ENCODE measurements at regions not wholly inside any gene's neighbourhood (a gene's known extent, or its start where the extent isn't known, plus 50 kb on each side); places are given as distances from the start of the nearest gene placed in this dataset.

DNA sequence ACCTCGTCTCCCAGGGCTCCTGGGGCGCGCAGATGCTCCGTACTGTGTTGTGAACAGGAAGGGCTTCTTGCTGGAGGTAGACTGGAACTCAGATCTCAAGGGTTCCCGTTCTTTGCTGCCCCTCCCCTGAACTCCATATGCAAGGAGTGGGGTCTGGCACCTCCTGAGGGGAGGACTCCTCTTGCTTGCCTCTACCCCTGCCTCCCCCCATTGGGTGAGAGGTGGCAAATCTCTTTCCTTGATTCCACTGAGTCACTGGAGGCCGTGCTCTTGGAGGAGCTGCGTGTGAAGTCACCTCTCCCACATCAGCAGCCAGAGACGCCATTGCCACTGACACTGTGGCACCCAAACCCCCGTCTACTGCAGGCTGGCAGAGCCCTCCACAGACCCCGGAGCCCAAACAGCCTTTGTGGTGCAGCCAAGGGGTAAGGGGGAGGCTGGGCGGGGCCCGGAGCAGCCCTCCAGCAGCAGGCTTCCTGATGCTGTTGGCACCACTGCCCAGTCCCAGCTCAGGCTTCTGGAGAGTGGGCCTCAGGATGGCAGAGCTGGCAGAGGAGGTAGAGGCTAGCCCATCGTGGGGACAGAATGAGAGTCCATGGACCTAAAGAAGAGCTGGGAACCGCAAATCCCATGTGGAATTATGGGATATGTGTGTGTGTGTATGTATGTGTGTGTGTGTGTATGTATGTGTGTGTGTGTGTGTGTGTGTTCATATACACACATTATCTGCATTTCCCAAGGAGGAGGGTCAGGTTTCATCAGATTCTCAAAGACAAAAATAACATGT lies 104.9 kb upstream of the RUNX3 start:
- no peak overlapping the region for H3K4me3 ChIP-seq (ENCODE audit: low read length)
- ChIA-PET POLR2A (interaction anchor here (0.6 to 3.2 kb wide), 3 partner anchors 71 to 102 kb away, joined by 3 to 12 read pairs (median 4); no protein-coding TSS in a partner anchor), CTCF (interaction anchor here (0.8 to 13.3 kb wide), 12 partner anchors 12 to 187 kb away, joined by 3 to 234 read pairs (median 21); partner anchors contain the start of gene RUNX3)
- H3K27me3 ChIP-seq (ENCODE audit: insufficient read depth, low read length, poor library complexity, severe bottlenecking) = no peaks in the 10 kb centered on the region
- H3K27ac Mint-ChIP-seq = peak overlapping the region in 6 of 8 donors; percentile 38 to 96 (median 60)
- H3K4me1 Mint-ChIP-seq = peaks cover 22 to 61% (median 61%) of the 10 kb centered on the region in 3 donors
- H3K27me3 Mint-ChIP-seq = peaks cover 0 to 1% of the 10 kb centered on the region in 2 donors
- H3K36me3 ChIP-seq (ENCODE audit: insufficient read depth, low read length) = no peaks in the 10 kb centered on the region
- no peaks in the 10 kb centered on the region for H3K9me3 Mint-ChIP-seq
- peak in 1 of 5 donors; percentile 48 for DNase-seq
- no peaks in the 10 kb centered on the region for H3K36me3 Mint-ChIP-seq
- H3K27ac ChIP-seq (ENCODE audit: low read depth, low read length) = no peak overlapping the region
- peak overlapping the region in 2 of 7 donors; percentile 15 to 52 for H3K4me3 Mint-ChIP-seq
- no peaks in the 10 kb centered on the region for H3K9me3 ChIP-seq (ENCODE audit: low read length)
- H3K4me1 ChIP-seq (ENCODE audit: insufficient read depth, low read length) = peaks cover 86% of the 10 kb centered on the region

DNA sequence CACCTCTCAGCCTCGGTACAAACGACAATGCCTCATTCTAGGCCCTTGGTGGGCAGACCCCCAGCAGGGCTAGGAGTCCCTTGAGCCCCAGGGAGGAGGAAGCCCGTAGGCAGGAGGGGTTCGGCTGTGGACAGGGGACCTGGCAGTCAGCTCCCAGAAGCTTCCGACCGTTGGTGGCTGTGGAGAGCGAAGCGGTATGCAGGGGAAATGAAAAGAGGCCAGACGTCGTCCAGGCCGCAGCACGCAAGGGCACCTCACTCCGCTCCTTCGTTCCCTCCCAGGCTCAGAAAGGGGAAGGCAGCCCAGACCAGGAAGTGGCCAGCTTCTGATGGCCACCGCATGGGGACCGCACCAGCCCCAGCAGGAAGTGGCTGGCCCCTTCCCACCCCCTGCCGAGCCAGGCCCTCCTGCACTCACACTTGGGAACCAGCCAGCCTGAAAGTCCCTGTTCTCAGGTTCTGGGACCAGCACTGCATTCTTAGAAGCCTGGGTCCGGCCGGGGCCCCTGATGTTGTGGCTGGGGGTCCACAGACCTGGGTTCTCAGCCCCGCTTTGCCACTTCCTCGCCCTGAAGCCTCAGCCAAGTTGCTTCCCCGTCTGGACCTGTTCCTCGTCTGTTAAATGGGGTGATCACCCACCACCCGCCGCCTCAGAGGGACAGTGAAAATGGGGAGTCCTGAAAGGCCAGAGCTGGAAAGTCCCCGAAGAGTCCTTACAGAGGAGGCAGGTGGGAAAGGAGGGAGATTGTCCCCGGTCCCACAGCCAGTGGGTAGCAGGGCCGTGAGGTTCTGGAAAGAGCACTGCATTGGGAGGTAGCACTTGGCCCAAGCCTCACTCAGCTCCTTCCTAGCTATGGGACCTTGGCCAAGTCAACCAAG lies 104.0 kb upstream of the RUNX3 start:
- H3K36me3 ChIP-seq (ENCODE audit: insufficient read depth, low read length) = no peaks in the 10 kb centered on the region
- Mint-ChIP-seq H3K27ac (peak overlapping the region in 7 of 8 donors; percentile 91 to 99 (median 96)), H3K9me3 (no peaks in the 10 kb centered on the region), H3K27me3 (peaks cover 0 to 1% of the 10 kb centered on the region in 2 donors), H3K4me1 (peaks cover 22 to 70% (median 70%) of the 10 kb centered on the region in 3 donors), H3K4me3 (peak overlapping the region in 4 of 7 donors; percentile 4 to 60 (median 40)), H3K36me3 (no peaks in the 10 kb centered on the region)
- no peak overlapping the region for H3K27ac ChIP-seq (ENCODE audit: low read depth, low read length)
- POLR2A ChIA-PET = interaction anchor here (0.5 to 3.4 kb wide), 7 partner anchors 11 to 133 kb away, joined by 3 to 32 read pairs (median 4); no protein-coding TSS in a partner anchor
- H3K27me3 ChIP-seq (ENCODE audit: insufficient read depth, low read length, poor library complexity, severe bottlenecking) = no peaks in the 10 kb centered on the region
- no peaks in the 10 kb centered on the region for H3K9me3 ChIP-seq (ENCODE audit: low read length)
- no peak overlapping the region for H3K4me3 ChIP-seq (ENCODE audit: low read length)
- DNase-seq = peak in 3 of 5 donors; percentile 19 to 71 (median 34)
- H3K4me1 ChIP-seq (ENCODE audit: insufficient read depth, low read length) = peaks cover 94% of the 10 kb centered on the region
- CTCF ChIA-PET = interaction anchor here (1.0 to 13.3 kb wide), 15 partner anchors 8 to 186 kb away, joined by 3 to 234 read pairs (median 4); partner anchors contain the start of gene RUNX3

DNA sequence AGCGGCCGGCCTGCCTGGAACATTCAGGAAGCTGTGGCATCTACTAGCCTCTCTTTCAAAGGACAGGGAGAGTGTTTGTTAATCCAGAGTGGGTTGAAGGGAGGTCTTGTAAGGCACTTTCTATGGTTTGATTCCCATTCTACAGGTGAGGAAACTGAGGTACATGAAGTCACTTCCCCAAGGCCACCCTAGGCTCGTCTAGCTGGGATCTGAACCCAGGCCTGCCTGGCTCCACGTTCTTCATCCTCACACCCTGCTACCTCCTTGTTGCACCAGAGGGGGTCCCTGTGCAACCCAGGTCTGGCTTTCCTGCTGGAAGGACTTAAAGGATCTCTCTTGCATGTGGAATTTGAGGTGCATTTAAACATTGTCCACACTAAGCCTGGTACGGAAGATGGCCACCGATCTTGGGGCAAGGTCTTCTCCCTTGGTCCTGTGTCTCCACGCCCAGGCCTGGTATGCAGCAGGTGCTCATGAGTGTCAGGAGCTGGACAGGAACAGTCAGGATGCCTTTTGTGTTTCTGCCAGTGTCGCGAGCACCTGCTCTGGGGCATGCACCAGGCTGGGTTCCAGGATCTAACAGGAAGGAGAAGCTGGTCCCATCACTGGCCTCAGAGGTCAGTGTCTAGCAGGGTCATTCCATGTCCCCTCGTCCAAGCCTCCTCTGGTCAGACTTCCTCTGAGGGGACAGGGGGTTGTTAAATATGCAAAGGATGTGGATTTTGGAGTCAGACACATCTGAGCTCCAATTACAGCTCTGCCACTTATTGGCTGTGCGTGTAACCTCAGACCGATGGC lies 103.2 kb upstream of the RUNX3 start:
- no peaks in the 10 kb centered on the region for H3K27me3 ChIP-seq (ENCODE audit: insufficient read depth, low read length, poor library complexity, severe bottlenecking)
- H3K9me3 ChIP-seq (ENCODE audit: low read length) = no peaks in the 10 kb centered on the region
- no peak overlapping the region for H3K27ac ChIP-seq (ENCODE audit: low read depth, low read length)
- H3K4me3 ChIP-seq (ENCODE audit: low read length) = no peak overlapping the region
- peaks cover 0 to 1% of the 10 kb centered on the region in 2 donors for H3K27me3 Mint-ChIP-seq
- H3K4me1 ChIP-seq (ENCODE audit: insufficient read depth, low read length) = peaks cover 98% of the 10 kb centered on the region
- H3K36me3 ChIP-seq (ENCODE audit: insufficient read depth, low read length) = no peaks in the 10 kb centered on the region
- ChIA-PET POLR2A (interaction anchor here (0.7 to 3.4 kb wide), 9 partner anchors 10 to 107 kb away, joined by 3 to 32 read pairs (median 4); partner anchors contain the start of gene RUNX3), CTCF (interaction anchor here (0.8 to 13.3 kb wide), 19 partner anchors 9 to 185 kb away, joined by 3 to 234 read pairs (median 4); partner anchors contain the start of gene RUNX3)
- H3K27ac Mint-ChIP-seq = peak overlapping the region; percentile 91 to 99 (median 96)
- no peaks in the 10 kb centered on the region for H3K9me3 Mint-ChIP-seq
- peak overlapping the region; percentile 20 to 88 (median 64) for H3K4me3 Mint-ChIP-seq
- H3K4me1 Mint-ChIP-seq = peaks cover 14 to 73% (median 70%) of the 10 kb centered on the region in 3 donors
- DNase-seq = no peak
- no peaks in the 10 kb centered on the region for H3K36me3 Mint-ChIP-seq

DNA sequence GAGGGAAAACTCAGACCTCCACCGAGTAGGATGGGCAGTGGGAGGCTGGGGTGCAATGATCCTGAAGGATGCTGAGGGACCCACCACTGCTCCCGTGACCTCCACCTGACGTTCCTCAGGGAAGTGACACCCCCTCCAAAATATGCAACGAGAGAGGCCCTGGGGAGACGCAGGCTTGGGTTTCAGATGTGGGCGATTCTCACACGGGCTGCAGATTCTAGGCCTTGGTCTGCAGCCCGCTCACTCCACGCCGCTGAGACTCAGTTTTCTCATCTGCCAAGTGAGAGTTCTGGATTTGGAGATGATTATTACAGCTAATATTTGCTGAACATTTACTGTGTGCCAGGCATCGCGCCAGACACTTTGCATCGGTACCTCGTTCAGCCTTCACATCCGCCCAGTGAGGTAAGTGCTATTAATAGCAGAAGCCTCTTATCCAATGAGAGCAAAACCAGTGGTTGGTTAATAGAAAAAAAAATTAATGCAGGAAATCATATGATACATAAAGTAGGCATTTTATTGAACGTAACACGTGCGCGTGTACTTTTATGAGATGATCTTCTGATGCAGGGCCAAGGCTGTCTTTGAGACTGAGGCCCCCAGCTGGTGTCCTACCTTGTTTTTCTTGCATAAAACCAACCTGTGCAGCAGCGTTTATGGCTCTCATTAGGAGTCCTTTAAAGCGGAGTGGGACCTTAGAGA lies 102.0 kb upstream of the RUNX3 start:
- Mint-ChIP-seq H3K4me3 (peak overlapping the region; percentile 56 to 93 (median 67)), H3K9me3 (no peaks in the 10 kb centered on the region), H3K36me3 (no peaks in the 10 kb centered on the region), H3K4me1 (peaks cover 5 to 76% (median 62%) of the 10 kb centered on the region in 3 donors), H3K27ac (peak overlapping the region; percentile 91 to 99 (median 96)), H3K27me3 (no peaks in the 10 kb centered on the region)
- peak; percentile 58 to 90 (median 78) for DNase-seq
- peak overlapping the region; percentile 14 for H3K27ac ChIP-seq (ENCODE audit: low read depth, low read length)
- ChIA-PET CTCF (interaction anchor here (0.8 to 13.3 kb wide), 15 partner anchors 9 to 184 kb away, joined by 3 to 234 read pairs (median 4); partner anchors contain the start of gene RUNX3), POLR2A (interaction anchor here (0.5 to 3.4 kb wide), 9 partner anchors 9 to 357 kb away, joined by 3 to 32 read pairs (median 7); partner anchors contain the start of gene RUNX3)
- H3K4me1 ChIP-seq (ENCODE audit: insufficient read depth, low read length) = peaks cover 93% of the 10 kb centered on the region
- no peaks in the 10 kb centered on the region for H3K9me3 ChIP-seq (ENCODE audit: low read length)
- no peak overlapping the region for H3K4me3 ChIP-seq (ENCODE audit: low read length)
- H3K36me3 ChIP-seq (ENCODE audit: insufficient read depth, low read length) = no peaks in the 10 kb centered on the region
- H3K27me3 ChIP-seq (ENCODE audit: insufficient read depth, low read length, poor library complexity, severe bottlenecking) = no peaks in the 10 kb centered on the region

DNA sequence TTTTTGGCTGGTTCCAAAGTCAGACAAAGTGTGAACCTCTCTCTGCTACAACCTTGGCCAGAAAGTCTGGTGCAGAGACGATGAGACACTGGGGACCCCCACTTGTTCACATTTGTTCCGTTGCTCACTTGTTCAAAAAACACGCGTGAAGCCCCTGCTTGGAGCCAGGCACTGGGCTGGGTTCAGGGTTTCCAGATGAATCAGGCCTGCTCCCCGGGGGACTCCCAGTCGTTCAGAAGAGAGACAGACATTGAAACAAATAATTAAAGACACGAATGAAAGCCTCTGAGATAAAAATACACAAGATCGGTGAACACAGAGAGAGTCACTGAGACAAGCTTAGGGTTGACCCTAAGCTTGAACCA lies 101.5 kb upstream of the RUNX3 start:
- POLR2A ChIA-PET = interaction anchor here (0.5 to 3.4 kb wide), 8 partner anchors 9 to 356 kb away, joined by 3 to 32 read pairs (median 8); partner anchors contain the start of gene RUNX3
- no peaks in the 10 kb centered on the region for H3K27me3 Mint-ChIP-seq
- peak in 4 of 5 donors; percentile 20 to 82 (median 32) for DNase-seq
- H3K4me1 ChIP-seq (ENCODE audit: insufficient read depth, low read length) = peaks cover 93% of the 10 kb centered on the region
- peak overlapping the region; percentile 91 to 99 (median 96) for H3K27ac Mint-ChIP-seq
- no peaks in the 10 kb centered on the region for H3K9me3 Mint-ChIP-seq
- H3K4me3 ChIP-seq (ENCODE audit: low read length) = no peak overlapping the region
- no peaks in the 10 kb centered on the region for H3K27me3 ChIP-seq (ENCODE audit: insufficient read depth, low read length, poor library complexity, severe bottlenecking)
- H3K4me1 Mint-ChIP-seq = peaks cover 0 to 74% (median 57%) of the 10 kb centered on the region in 3 donors
- H3K36me3 ChIP-seq (ENCODE audit: insufficient read depth, low read length) = no peaks in the 10 kb centered on the region
- H3K4me3 Mint-ChIP-seq = peak overlapping the region; percentile 57 to 93 (median 67)
- CTCF ChIA-PET = interaction anchor here (0.9 to 13.3 kb wide), 10 partner anchors 8 to 184 kb away, joined by 3 to 234 read pairs (median 5); partner anchors contain the start of gene RUNX3
- H3K9me3 ChIP-seq (ENCODE audit: low read length) = no peaks in the 10 kb centered on the region
- H3K36me3 Mint-ChIP-seq = no peaks in the 10 kb centered on the region
- H3K27ac ChIP-seq (ENCODE audit: low read depth, low read length) = peak overlapping the region; percentile 14

DNA sequence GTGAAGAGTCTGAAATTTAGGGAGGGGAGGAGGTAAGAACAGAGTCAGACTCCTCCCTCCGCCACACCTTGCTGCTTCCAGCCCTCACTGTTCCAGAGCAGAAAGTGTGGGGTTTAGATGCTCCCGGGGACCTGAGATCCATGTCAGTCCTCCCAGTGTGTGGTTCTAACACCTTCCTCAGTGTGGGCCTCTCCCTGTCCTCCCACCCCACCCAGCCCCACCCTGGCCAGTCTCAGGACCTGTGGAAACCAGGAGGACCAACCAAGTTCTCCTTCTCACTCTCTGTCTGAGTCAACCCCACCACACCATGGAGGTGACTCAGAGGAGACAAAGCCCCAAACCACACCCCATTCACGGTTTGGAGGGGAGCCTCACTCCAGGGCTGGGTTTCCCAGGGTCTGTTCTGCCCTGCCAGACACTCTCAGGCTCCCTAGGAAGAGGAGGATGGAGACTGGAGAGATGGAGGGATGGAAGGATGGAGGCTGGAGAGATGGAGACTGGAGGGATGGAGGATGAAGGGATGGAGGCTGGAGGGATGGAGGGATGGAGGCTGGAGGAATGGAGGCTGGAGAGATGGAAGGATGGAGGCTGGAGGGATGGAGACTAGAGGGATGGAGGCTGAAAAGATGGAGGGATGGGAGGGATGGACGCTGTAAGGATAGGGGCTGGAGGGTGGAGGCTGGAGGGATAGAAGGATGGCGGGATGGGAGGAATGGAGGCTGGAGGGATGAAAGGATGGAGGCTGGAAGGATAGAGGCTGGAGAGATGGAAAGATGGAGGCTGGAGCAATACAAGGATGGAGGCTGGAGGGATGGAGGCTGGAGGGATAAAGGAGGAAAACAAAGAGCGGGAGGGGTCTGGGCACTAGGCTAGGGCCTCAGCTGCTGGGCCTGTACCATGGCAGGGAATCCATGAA lies 100.9 kb upstream of the RUNX3 start:
- peak overlapping the region; percentile 91 to 99 (median 96) for H3K27ac Mint-ChIP-seq
- ChIA-PET CTCF (interaction anchor here (1.0 to 13.3 kb wide), 9 partner anchors 9 to 183 kb away, joined by 3 to 234 read pairs (median 7); partner anchors contain the start of gene RUNX3), POLR2A (interaction anchor here (1.0 to 3.4 kb wide), 5 partner anchors 8 to 107 kb away, joined by 5 to 32 read pairs (median 8); partner anchors contain the start of gene RUNX3)
- Histone ChIP-seq H3K36me3 (ENCODE audit: insufficient read depth, low read length) (no peaks in the 10 kb centered on the region), H3K9me3 (ENCODE audit: low read length) (no peaks in the 10 kb centered on the region), H3K4me1 (ENCODE audit: insufficient read depth, low read length) (peaks cover 92% of the 10 kb centered on the region), H3K4me3 (ENCODE audit: low read length) (no peak overlapping the region), H3K27ac (ENCODE audit: low read depth, low read length) (peak overlapping the region; percentile 14), H3K27me3 (ENCODE audit: insufficient read depth, low read length, poor library complexity, severe bottlenecking) (no peaks in the 10 kb centered on the region)
- H3K27me3 Mint-ChIP-seq = no peaks in the 10 kb centered on the region
- H3K36me3 Mint-ChIP-seq = no peaks in the 10 kb centered on the region
- no peaks in the 10 kb centered on the region for H3K9me3 Mint-ChIP-seq
- peak overlapping the region; percentile 42 to 93 (median 74) for H3K4me3 Mint-ChIP-seq
- DNase-seq = peak; percentile 42 to 91 (median 66)
- peaks cover under 1 to 75% (median 57%) of the 10 kb centered on the region in 3 donors for H3K4me1 Mint-ChIP-seq
